ENCODE measurements at regions not wholly inside any gene's neighbourhood (a gene's known extent, or its start where the extent isn't known, plus 50 kb on each side); places are given as distances from the start of the nearest gene placed in this dataset.

GRCh38 chr4:3384391-3384770 lies 57.4 kb upstream of the HGFAC start:
- DNase-seq, result no peak

- DNase-seq, result no peak
These were observed 56.7 kb upstream of the HGFAC start for GRCh38 chr4:3384771-3385710.

DNA sequence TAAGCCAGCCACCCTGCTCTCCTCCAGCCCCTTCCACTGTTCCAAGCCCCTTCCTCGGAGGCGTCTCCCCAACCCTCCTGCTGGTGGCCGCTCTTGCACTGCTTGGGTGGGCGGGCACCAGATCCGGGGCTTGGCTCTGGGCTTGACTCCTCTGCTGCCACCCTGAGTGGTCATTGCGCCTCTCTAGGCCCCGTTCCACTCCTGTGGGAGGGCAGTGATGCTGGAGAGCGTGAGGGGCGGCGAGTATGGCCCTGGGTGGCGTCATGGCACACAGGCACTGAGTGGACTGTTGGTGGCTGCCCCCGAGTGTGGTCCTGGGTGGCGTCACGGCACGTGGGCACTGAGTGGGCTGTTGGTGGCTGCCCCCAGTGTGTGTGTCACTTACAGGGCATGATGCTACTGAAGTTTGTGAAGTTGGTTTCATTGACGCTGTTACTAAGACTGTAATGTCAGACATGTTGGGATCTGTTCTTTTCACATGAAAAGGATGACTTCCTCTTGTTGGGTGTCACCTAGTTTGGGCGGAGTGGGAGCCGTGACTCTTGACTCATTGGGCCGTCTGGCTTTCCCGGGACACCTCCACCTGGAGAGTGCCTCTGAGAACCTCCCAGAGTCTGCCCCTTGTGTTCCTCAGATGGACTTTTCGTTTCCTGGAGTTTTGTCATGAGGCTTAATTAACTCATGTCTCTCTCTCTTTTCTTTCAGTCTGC lies 55.9 kb upstream of the HGFAC start:
- no peak for DNase-seq

DNA sequence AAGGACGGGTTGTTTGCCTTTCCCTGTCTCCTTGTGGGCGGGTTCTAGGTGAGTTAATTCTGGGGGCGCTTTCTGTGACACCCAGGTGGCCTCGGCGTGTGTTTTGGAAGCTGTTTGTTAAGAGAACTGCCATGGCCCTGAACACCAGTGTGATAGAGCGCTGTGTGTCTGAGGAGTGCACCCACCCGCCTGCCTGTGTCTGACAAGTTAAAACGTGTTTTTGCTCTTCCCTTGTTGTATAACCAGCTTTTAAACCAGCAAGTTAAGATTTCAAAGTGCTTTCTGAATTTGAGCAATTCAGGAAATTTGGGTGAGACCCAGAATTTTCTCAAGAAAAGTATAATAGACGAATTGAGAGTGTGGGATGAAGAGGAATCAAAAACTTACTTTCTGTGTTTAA lies 55.2 kb upstream of the HGFAC start:
- DNase-seq, result no peak

GRCh38 chr4:3387154-3387942 lies 54.4 kb upstream of the HGFAC start:
- no peak for DNase-seq

GRCh38 chr4:3387943-3388361 lies 53.8 kb upstream of the HGFAC start:
- DNase-seq, result no peak

- DNase-seq, result no peak
These were observed 53.1 kb upstream of the HGFAC start for GRCh38 chr4:3388471-3389232.

GRCh38 chr4:3389233-3390215 lies 52.2 kb upstream of the HGFAC start:
- no peak for DNase-seq

GRCh38 chr4:3390288-3390811 lies 51.4 kb upstream of the HGFAC start:
- DNase-seq, result no peak

DNA sequence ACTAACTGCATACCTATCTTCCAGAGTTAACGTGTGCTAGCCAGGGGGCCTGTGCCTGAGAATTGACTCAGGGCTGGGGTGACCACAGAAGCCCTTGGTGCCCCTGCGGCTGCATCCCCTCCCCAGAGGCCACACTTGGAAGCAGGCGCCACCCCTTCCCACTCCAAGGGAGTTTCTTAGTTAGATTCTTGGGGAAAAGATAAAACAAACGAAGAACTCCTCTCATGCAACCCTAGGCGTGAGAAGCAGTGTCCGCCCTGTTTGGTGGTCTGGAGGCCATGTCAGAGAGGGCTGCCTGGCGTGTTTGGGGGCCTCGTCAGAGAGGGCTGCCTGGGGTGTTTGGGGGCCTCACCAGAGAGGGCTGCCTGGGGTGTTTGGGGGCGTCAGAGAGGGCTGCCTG lies 50.3 kb upstream of the HGFAC start:
- DNase-seq, result no peak

All from NCI-H1436 (cell line).